ENCODE measurements at regions not wholly inside any gene's neighbourhood (a gene's known extent, or its start where the extent isn't known, plus 50 kb on each side); places are given as distances from the start of the nearest gene placed in this dataset.

- no peaks in the 10 kb centered on the region for H3K36me3 ChIP-seq
- no peak overlapping the region for H3K4me3 ChIP-seq
- no peak overlapping the region for H3K27ac ChIP-seq
- no peaks in the 10 kb centered on the region for H3K9me3 ChIP-seq
- no peak for ATAC-seq (ENCODE audit: insufficient number of reproducible peaks, low FRiP score, low read depth)
- no peak for TF ChIP-seq CTCF (IDR thresholded peaks at IDR 0.05)
- H3K27me3 ChIP-seq (replicated peaks; ENCODE audit: insufficient read depth), result no peaks in the 10 kb centered on the region
- H3K4me1 ChIP-seq (ENCODE audit: control insufficient read depth in 1 of 2, low read depth in 2 of 2), result no peaks in the 10 kb centered on the region
- DNase-seq (ENCODE audit: low spot score), result no peak
Observed at GRCh38 chr6:145069966-145070365, 665.4 kb downstream of the EPM2A start.

GRCh38 chr6:145070791-145071190, 664.5 kb downstream of the EPM2A start:
- Histone ChIP-seq H3K36me3 (no peaks in the 10 kb centered on the region), H3K4me1 (ENCODE audit: control insufficient read depth in 1 of 2, low read depth in 2 of 2) (no peaks in the 10 kb centered on the region), H3K27me3 (replicated peaks; ENCODE audit: insufficient read depth) (no peaks in the 10 kb centered on the region), H3K4me3 (no peak overlapping the region), H3K27ac (no peak overlapping the region), H3K9me3 (no peaks in the 10 kb centered on the region)
- ATAC-seq (ENCODE audit: insufficient number of reproducible peaks, low FRiP score, low read depth) (no peak), DNase-seq (ENCODE audit: low spot score) (no peak)
- no peak for TF ChIP-seq CTCF (IDR thresholded peaks at IDR 0.05)

GRCh38 chr6:145071836-145072235, 663.5 kb downstream of the EPM2A start:
- H3K27ac ChIP-seq, result no peak overlapping the region
- H3K27me3 ChIP-seq (replicated peaks; ENCODE audit: insufficient read depth), result no peaks in the 10 kb centered on the region
- no peaks in the 10 kb centered on the region for H3K4me1 ChIP-seq (ENCODE audit: control insufficient read depth in 1 of 2, low read depth in 2 of 2)
- TF ChIP-seq CTCF (IDR thresholded peaks at IDR 0.05), result no peak
- DNase-seq (ENCODE audit: low spot score), result no peak
- no peaks in the 10 kb centered on the region for H3K36me3 ChIP-seq
- no peak for ATAC-seq (ENCODE audit: insufficient number of reproducible peaks, low FRiP score, low read depth)
- H3K9me3 ChIP-seq, result no peaks in the 10 kb centered on the region
- H3K4me3 ChIP-seq, result no peak overlapping the region

- H3K27me3 ChIP-seq (replicated peaks; ENCODE audit: insufficient read depth), result no peaks in the 10 kb centered on the region
- H3K36me3 ChIP-seq, result no peaks in the 10 kb centered on the region
- H3K4me1 ChIP-seq (ENCODE audit: control insufficient read depth in 1 of 2, low read depth in 2 of 2), result no peaks in the 10 kb centered on the region
- H3K4me3 ChIP-seq, result no peak overlapping the region
- H3K9me3 ChIP-seq, result no peaks in the 10 kb centered on the region
- ATAC-seq (ENCODE audit: insufficient number of reproducible peaks, low FRiP score, low read depth) (no peak), DNase-seq (ENCODE audit: low spot score) (no peak)
- no peak for TF ChIP-seq CTCF (IDR thresholded peaks at IDR 0.05)
- H3K27ac ChIP-seq, result no peak overlapping the region
Observed at GRCh38 chr6:145073811-145074210, 661.5 kb downstream of the EPM2A start.

GRCh38 chr6:145074805-145075204, 660.5 kb downstream of the EPM2A start:
- Histone ChIP-seq H3K27ac (no peak overlapping the region), H3K27me3 (replicated peaks; ENCODE audit: insufficient read depth) (no peaks in the 10 kb centered on the region), H3K9me3 (no peaks in the 10 kb centered on the region), H3K4me1 (ENCODE audit: control insufficient read depth in 1 of 2, low read depth in 2 of 2) (no peaks in the 10 kb centered on the region), H3K36me3 (no peaks in the 10 kb centered on the region), H3K4me3 (no peak overlapping the region)
- ATAC-seq (ENCODE audit: insufficient number of reproducible peaks, low FRiP score, low read depth), result no peak
- no peak for TF ChIP-seq CTCF (IDR thresholded peaks at IDR 0.05)
- no peak for DNase-seq (ENCODE audit: low spot score)
